NCI-H69 (cell line): ENCODE measurements at regions not wholly inside any gene's neighbourhood (a gene's known extent, or its start where the extent isn't known, plus 50 kb on each side); places are given as distances from the start of the nearest gene placed in this dataset.
"Not testable (repeated sequence)": the region's sequence is repeated elsewhere in the genome, so short reads cannot be mapped to it uniquely, and the experiment has no call there.

Source experiments
- DNase-seq: peaks from one replicate; lab custom pipeline; 2025; lab: John Stamatoyannopoulos, UW

DNA sequence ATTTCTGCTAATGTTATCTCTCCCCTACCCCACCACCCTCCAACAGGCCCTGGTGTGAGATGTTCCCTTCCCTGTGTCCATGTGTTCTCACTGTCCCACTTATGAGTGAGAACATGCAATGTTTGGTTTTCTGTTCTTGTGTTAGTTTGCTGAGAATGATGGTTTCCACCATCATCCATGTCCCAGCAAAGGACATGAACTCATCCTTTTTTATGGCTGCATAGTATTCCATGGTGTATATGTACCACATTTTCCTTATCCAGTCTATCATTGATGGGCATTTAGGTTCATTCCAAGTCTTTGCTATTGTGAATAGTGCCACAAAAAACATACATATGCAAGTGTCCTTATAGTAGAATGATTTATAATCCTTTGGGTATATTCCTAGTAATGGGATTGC is 104.5 kb downstream of the ZNF33B start:
- not testable (repeated sequence) for DNase-seq

DNA sequence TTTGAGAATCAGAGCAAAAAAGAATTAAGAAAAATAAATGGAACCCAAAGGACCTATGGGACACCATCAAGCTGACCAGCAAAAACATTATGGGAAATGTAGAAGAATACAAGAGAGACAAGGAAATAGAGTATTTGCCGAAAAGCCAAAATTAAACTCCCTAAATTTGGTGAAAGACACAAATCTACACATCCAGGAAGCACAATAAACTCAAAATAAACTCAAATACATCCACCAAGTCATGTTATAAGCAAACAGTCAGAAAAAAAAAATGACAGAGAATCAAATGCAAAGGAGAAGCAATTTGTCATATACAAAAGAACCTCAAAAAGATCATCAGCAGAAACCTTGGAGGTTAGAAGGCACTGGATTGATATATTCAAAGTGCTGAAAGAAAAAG is 105.4 kb downstream of the ZNF33B start:
- DNase-seq, result no peak

DNA sequence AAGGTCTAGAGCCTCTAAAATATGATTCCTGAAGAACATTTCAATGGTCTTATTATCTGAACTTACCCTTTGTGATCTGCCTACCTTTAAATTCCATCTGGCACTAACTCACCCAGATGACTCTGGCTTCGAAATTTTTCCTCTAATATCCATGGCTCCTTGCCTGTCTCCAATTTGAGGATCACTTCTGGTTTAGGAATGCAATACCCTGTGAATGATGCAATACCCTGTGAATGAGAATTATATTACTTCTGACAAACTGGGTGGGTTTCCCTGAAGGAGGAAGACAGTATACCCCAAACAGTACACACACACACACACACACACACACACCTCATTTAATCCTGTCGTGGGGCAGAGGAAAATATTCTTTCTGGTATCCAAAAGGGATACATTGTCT is 115.3 kb downstream of the ZNF33B start:
- no peak for DNase-seq

DNA sequence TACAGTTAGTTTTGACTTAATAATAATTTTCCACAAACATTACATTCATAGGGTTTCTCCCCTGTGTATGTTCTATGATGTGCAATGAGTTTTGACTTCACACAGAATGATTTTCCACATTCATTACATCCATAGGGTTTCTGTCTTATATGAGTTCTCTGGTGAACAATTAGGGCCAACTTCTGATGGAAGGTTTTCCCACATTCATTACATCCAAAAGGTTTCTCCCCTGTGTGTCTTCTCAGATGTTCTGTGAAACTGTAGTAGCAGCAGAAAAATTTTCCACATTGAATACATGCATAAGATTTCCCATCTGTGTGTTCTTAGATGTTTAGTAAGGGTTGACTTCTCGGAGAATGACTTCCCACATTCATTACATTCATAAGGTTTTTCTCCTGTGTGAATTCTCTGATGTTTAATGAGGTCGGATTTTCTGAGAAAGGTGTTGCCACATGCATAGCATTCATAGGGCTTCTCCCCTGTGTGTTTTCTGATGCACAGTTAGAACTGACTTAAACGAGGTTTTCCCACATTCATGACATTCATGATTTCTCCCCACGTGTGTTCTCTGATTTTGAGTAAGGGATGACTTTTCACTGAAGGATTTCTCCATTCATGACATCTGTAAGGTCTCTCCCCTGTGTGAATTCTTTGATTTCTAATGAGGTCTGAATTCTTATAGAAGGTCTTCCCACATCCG is 118.5 kb downstream of the ZNF33B start:
- no peak for DNase-seq

DNA sequence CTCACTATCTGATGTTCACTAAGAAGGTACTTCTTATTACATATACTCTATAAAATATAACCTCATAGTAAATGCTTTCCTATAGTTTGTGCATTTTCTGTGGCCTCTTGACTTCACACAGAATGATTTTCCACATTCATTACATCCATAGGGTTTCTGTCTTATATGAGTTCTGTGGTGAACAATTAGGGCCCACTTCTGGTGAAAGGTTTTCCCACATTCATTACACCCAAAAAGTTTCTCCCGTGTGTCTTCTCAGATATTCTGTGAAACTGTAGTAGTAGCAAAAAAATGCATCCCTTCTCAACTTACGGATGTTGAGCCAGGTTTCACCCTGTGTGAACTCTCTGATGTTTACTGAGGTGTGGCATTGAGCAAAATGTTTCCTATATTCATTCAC is 119.3 kb downstream of the ZNF33B start:
- no peak for DNase-seq

DNA sequence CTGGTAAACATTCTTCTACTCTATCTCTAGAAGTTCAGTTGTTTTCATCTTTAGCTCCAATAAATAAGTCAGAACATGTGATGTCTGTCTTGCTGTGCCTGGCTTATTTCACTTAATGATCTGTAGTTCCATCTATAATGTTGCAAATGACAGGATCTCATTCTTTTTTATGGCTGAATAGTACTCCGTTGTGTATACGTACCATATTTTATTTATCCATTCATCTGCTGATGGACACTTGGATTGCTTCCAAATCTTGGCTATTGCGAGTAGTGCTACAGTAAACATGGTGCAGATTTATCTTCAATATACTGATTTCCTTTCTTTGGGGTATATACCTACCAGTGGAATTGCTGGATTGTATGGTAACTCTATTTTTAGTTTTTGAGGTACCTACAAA is 124.4 kb downstream of the ZNF33B start:
- no peak for DNase-seq

DNA sequence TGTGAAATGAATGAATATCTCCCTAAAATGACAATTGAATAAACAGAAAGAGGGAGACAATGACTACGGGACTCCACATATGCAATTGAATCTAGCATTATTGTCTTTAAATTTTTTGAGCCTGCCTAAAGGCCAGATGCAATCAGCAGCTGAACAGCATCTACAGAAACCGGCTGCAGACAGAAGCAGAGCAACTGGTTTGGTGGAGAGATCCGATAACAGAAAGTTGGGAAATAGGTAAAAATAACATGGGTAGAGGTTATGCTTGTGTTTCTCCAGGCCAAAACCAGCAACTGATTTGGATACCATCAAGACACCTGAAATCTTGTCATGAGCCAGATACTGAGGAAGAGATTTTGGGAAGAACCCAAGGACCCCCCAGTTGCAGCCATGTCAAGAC is 146.6 kb downstream of the ZNF33B start:
- DNase-seq, result no peak

DNA sequence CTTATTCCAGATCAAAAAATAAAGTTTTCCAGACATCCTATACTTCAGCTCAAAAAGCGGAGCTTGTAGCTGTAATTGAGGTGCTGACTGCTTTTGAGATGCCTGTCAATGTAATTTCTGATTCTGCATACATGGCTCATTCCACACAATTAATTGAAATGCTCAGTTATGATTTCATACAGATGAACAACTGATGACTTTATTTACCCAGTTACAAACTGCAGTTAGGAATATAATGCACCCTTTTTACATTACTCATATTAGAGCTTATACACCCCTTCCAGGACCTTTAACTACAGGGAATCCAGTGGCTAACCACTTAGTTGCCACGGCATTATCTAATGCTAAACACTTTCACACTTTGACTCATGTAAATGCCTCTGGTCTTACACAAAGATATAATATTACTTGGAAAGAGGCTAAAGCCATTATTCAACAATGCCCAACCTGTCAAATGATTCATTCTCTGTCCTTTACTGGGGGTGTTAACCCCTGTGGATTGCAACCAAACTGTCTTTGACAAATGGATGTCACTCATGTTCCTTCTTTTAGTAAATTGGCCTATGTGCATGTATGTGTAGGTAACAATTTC is 147.3 kb downstream of the ZNF33B start:
- no peak for DNase-seq

DNA sequence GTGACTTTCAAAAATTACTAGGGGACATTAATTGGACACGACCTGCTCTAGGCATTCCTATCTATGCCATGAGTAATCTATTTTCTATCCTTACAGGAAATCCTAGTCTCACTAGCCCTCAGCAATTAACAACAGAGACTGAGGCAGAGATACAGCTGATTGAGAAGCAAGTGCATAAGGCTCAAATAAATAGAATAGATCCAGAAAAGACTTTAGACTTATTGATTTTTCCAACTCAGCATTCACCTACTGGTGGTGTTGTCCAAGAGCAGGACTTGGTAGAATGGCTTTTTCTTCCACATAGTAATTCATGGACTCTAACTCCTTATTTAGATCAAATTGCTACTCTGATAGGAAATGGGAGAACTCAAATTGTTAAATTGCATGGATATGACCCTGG is 148.0 kb downstream of the ZNF33B start:
- DNase-seq, result no peak

DNA sequence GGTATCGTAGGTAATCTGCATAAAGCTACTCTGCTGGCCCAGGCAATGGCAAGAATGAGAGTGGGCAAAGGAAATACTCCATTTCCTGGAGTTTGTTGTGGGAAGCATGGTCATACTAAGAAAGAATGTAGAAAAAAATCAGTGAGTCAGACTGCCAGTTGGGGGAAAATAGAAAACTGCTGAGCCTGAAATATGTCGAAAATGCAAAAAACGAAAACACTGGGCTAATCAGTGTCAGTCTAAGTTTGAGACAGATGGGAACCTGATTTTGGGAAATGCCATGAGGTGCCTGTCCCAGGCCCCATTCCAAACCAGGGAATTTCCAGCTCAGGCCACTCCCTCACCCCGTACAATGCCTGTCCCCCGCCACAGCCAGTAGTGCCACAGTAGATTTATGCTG is 150.0 kb downstream of the ZNF33B start:
- DNase-seq, result no peak

DNA sequence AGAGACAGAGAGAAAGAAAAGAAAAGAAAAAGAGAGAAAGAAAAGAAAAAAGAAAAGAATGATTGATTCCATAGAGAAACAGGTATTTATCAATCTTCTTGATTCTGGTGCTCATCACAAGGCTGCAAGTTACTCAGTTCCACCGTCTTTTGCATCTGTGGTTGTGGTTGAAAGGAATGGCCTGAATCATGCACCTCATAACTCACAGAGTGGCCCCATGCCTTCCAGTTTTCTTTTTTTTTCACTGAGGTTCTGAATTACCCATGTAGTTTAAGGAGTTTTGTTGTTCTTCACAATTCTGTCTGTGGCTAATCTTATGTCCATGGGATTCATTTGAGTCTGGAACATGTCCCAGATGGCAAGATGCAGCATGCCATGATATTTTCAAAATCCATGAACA is 156.0 kb downstream of the ZNF33B start:
- no peak for DNase-seq

DNA sequence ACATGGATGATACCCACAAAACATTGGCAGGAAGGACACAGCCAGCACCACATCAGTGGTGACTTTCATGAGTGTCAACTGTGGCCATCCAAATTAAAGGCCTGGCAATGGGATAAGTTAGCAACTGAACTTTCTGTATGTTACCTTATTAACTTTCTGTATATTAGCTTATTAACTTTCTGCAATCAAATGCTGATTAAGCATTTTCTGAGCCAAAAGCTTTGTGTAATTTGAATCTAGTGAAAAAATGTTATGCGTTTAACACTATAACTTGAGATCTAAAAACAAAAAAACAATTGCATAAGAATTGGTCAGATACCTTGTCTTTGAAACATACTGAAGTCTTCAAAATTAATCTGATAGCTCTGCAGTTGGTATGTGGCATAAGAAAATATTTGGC is 159.3 kb downstream of the ZNF33B start:
- no peak for DNase-seq

DNA sequence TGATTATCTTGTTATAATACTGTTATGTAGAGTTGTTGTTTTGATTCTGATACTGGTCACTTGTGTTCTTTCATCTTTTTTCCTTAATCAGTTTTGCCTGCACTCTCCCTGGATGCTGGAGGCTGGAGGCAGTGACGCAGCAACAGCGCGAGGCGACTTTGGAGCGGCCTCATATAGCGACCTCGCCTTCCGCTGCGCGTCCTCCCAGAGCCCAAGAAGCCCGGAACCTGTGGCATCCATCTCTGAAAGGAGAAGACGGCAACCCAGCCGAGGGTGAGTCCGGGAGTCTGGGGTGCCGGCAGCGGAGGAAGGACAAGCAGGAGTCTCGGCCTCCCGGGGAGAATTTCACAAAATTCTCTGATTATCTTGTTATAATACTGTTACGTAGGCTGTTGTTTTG is 161.2 kb downstream of the ZNF33B start:
- DNase-seq, result no peak

DNA sequence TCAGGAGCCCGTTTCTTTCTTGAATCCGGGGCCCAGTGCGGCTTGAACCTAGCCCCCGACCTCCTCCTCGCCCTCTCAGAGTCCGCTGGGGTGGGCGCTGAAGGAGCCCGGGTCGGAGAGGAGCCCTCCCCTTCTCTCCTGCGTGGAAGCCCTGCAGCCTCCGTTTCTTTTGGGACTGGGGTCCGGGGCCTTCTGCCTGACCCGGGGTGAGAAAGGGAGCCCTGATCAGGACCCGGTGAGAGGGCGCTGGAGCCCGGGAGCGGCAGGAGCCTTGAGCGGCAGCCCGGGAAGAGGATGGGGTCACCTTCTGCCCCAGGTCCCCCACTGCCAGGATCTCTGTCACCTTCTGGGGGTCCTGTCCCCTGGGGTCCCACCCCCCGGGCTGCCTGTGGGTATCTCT is 162.3 kb downstream of the ZNF33B start:
- DNase-seq, result no peak

DNA sequence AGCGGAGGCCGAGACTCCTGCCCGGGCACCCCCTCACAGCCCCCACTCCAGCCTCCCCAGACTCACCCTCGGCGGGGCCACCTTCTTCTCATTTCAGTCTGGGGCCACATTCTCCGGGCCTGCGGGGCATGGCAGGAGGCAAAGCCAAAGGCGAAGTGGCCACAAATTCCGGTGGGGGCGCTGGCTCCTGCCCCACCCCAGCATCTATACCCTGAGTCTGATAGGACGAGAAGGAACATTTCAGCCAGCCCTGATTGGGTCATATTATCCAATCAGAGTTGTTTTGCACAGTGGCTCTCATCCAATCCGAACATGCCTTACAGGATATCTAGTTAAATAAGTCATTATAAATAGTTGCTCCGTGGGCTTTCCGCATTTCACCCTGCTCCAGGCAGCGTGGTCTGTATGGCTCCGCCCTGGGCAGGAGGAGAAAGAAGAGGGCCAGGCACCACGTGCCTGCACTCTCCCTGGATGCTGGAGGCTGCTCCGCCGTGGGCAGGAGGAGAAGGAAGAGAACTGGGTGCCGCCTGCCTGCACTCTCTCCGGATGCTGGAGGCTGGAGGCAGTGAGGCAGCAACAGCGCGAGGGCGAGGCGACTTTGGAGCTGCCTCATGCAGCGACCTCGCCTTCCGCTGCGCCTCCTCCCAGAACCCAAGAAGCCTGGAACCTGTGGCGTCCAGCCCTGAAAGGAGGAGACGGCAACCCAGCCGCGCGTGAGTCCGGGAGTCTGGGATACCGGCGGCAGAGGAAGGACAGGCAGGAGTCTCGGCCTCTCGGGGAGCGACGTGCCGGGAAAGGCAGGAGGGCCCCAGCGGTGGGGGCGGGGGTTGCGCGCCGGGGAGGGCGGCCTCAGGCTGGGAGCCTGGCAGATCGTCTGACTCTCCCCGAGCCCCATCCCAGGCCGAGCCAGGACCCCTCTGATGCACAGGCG is 162.9 kb downstream of the ZNF33B start:
- DNase-seq, result peak; percentile 34

DNA sequence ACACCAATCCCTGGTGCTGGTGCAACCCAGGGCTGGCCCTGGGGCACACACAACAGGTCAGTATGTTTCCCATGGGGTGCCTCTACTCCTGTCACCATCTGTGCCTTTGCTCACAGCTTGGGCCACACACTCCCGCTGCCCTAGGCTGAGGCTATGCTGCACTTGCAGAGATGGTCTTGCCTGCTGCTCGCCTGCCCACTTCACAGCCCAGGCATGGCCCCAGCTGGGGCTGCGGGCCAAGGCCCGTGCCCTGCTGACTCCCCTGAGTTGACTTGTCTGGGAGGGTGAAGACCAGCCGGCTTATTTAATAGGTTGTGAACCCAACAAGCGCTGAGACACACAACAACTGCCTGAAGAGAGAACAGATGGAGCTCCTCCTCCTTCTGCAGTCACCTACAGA is 184.1 kb downstream of the ZNF33B start:
- no peak for DNase-seq

DNA sequence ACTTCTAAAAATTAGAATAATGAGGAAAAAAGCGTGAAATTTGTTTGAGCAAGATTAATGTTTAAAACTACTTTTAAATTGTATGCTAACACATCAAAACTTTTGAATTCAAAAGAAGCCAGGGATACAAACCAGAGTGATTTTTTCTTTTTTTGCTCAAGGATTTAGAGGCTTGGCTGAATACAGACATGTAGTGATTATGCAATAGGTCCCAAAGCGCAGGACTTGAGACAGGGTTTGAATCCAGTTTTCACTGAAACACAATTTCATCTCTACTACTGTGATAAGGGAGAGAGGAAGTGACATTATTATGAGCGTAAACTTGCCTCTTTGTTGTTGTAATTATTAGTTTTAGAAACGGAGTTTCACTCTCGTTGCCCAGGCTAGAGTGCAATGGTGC is 207.3 kb downstream of the ZNF33B start:
- no peak for DNase-seq

DNA sequence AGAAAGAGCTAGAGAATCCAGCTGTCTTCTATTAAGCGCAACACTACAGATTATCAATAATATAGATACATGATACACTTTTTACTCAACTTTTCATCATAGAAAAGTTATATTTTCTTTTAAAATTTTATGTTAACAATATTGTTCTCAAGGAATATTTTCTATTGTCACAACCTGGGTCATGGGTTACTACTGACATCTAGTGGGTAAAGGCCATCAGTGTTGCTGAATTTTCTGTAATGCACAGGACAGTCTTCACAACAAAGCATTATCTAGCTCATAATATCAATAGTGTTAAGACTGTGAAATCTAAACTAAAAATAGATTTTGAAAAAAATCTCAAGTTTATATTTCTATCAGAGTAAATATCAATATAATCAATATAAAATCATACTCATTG is 209.8 kb downstream of the ZNF33B start:
- no peak for DNase-seq

DNA sequence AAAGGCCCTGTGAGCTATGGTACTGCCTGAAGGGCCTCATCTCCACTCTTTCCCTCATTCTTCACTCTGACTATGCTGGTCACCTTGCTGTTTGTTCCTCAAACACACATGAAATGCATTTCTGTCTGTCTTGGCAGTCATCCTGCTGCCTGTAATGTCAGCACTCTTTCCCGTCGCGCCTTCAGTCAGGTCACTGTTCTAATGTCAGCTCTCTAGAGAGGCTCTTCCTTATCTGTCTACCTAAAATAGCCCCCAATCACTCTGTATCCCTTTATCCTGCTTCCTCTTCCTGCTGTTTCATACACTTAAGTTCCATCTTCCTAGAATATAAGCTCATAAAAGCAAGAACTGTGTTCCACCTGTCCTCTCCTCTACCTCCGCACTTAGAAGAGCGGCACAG is 215.5 kb downstream of the ZNF33B start:
- no peak for DNase-seq

DNA sequence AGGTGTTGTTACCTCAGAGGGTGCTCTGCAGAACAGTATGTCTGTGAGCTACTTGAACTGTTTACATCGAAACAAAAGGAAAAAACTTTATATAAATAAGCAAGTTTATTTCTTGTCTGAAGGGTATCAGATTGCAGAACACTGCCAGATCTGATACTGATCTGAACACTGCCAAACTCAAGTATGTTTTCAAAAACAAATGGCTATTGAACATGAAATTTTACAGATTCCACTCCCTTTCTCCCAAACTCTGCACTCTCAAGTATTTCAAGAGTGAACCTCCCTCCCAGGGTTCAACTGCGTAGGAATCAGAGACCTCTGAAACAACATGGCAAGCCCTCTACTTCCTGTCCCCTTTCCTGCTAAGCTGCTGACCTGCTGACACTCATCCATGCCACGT is 216.6 kb downstream of the ZNF33B start:
- no peak for DNase-seq

DNA sequence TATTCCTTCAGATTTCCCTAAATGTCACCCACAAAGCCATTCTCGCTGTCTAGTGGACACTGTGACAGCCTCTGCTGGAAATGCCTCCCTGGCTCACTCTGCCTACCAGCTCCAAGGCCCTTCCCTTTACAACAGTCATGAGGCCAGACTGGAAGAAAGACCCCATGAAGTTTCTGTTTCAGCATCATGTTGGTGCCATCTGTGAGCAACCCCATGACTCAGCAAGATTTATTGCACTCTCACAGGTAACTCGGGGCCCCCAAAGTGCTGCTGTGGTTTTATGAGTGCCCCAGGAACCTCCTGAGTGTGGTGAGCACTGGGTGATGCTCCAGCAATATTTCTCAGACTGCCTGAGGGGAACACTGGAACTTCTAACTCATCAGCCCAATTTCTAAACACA is 218.6 kb downstream of the ZNF33B start:
- DNase-seq, result no peak

DNA sequence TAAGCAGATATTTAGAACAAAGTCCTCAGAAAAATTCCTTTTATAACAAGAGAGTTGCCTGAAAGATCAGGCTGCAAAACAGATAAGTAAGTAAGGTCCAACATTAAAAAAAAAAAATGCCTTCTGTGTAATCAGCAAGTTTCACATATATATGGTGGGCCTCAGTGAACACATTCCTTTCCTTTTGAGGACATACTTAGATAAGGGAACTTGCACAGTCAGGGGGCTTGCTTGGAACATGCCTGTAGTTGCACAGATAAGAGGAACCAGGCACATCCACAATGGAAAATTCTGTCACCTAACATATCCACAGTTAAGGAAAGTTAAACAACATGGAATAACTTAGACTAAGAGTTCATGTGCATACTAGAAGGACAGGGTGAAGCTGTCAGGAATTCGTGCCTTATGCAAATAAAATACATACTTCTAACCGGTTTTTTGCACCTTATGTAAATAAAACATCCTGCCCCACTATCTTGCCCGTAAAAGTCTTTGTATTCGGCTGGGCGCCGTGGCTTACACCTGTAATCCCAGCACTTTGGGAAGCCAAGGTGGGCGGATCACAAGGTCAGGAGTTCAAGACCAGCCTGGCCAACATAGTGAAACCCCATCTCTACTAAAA is 257.3 kb downstream of the ZNF33B start:
- DNase-seq, result no peak
